ENCODE measurements at regions not wholly inside any gene's neighbourhood (a gene's known extent, or its start where the extent isn't known, plus 50 kb on each side); places are given as distances from the start of the nearest gene placed in this dataset.
"Not testable (repeated sequence)": the region's sequence is repeated elsewhere in the genome, so short reads cannot be mapped to it uniquely, and the experiment has no call there.

GRCh38 chr5:154538492-154538891, 60.5 kb upstream of the HAND1 start:
- no peaks in the 10 kb centered on the region for H3K36me3 ChIP-seq (ENCODE audit: control insufficient read depth in 4 of 4, insufficient read depth in 4 of 4, low read length in 4 of 4)
- no peak for DNase-seq
- no peak for TF ChIP-seq CTCF (IDR thresholded peaks at IDR 0.05; ENCODE audit: control extremely low read depth, extremely low read depth)
- H3K4me1 ChIP-seq (ENCODE audit: control insufficient read depth in 5 of 5, insufficient read depth in 5 of 5, low read length in 5 of 5) = peaks cover 0 to 2% (median 0%) of the 10 kb centered on the region in 5 donors
- no peak for ATAC-seq (ENCODE audit: insufficient read depth, low FRiP score)
- no peak overlapping the region for H3K4me3 ChIP-seq
- H3K9ac ChIP-seq (ENCODE audit: insufficient read depth in 1 of 2, low read length in 2 of 2) = no peak overlapping the region
- H3K27ac ChIP-seq (ENCODE audit: low read depth in 1 of 2, low read length in 1 of 2) = no peak overlapping the region
- no peaks in the 10 kb centered on the region for H3K9me3 ChIP-seq (ENCODE audit: control insufficient read depth in 4 of 4, insufficient read depth in 3 of 4, low read length in 3 of 4)
- 85 to 90% methylated on average over 6 of the region's 6 CpGs for WGBS, 2 donors
- peaks cover 0 to 12% (median 5%) of the 10 kb centered on the region in 3 donors for H3K27me3 ChIP-seq (ENCODE audit: control insufficient read depth in 3 of 3, insufficient read depth in 3 of 3, low read length in 2 of 3)

DNA sequence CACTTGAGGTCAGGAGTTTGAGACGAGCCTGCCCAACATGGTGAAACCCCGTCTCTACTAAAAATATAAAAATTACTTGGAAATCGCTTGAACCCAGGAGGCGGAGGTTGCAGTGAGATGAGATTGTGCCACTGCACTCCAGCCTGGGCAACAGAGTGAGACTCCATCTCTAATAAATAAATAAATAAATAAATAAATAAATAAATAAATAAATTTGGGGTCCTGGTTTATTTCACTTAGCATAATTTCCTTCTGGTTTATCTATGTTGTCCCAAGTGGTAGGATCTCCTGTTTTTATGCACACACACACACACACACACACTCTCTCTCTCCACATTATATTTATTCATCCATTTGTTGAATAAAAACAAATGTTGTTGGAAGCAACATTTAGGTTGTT, 58.4 kb upstream of the HAND1 start:
- H3K9ac ChIP-seq (ENCODE audit: insufficient read depth in 1 of 2, low read length in 2 of 2); H3K27ac ChIP-seq (ENCODE audit: low read depth in 1 of 2, low read length in 1 of 2); H3K9me3 ChIP-seq (ENCODE audit: control insufficient read depth in 4 of 4, insufficient read depth in 3 of 4, low read length in 3 of 4); ATAC-seq (ENCODE audit: insufficient read depth, low FRiP score); H3K36me3 ChIP-seq (ENCODE audit: control insufficient read depth in 4 of 4, insufficient read depth in 4 of 4, low read length in 4 of 4); H3K4me1 ChIP-seq (ENCODE audit: control insufficient read depth in 5 of 5, insufficient read depth in 5 of 5, low read length in 5 of 5); DNase-seq; H3K27me3 ChIP-seq (ENCODE audit: control insufficient read depth in 3 of 3, insufficient read depth in 3 of 3, low read length in 2 of 3); H3K4me3 ChIP-seq: not testable (repeated sequence)
- 91 to 94% methylated on average over 4 of the region's 4 CpGs for WGBS, 2 donors

DNA sequence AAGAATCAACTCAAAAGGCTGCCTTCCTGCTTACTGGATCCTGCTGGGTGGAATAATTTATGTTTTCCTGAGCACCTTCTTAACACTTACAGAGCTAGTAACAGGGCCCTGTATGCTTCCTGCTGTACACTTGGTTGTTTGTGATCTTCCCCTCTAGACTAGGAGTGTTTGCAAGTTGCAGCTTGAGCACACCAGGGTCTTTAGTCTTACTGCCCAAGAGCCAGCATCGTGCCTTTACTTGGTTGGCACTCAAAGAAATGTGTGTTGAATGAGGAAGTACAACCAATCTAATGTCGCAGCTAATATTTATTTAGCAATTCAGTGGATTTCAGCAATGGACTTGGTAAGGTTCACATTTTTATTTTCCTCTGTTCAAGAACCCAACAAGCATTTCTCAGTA, 57.5 kb upstream of the HAND1 start:
- WGBS, 2 donors = 31 to 36% methylated on average over 2 of the region's 2 CpGs
- ATAC-seq (ENCODE audit: insufficient read depth, low FRiP score) (peak; percentile 53), DNase-seq (peak in 1 of 3 donors; percentile 34)
- no peak overlapping the region for H3K9ac ChIP-seq (ENCODE audit: insufficient read depth in 1 of 2, low read length in 2 of 2)
- peaks cover 0 to 2% (median 0%) of the 10 kb centered on the region in 5 donors for H3K4me1 ChIP-seq (ENCODE audit: control insufficient read depth in 5 of 5, insufficient read depth in 5 of 5, low read length in 5 of 5)
- H3K36me3 ChIP-seq (ENCODE audit: control insufficient read depth in 4 of 4, insufficient read depth in 4 of 4, low read length in 4 of 4) = no peaks in the 10 kb centered on the region
- no peak overlapping the region for H3K27ac ChIP-seq (ENCODE audit: low read depth in 1 of 2, low read length in 1 of 2)
- H3K9me3 ChIP-seq (ENCODE audit: control insufficient read depth in 4 of 4, insufficient read depth in 3 of 4, low read length in 3 of 4) = peaks cover 0 to 3% (median 0%) of the 10 kb centered on the region in 4 donors
- TF ChIP-seq CTCF (IDR thresholded peaks at IDR 0.05; ENCODE audit: control extremely low read depth, extremely low read depth) = no peak
- peaks cover 0 to 5% (median 4%) of the 10 kb centered on the region in 3 donors for H3K27me3 ChIP-seq (ENCODE audit: control insufficient read depth in 3 of 3, insufficient read depth in 3 of 3, low read length in 2 of 3)
- H3K4me3 ChIP-seq = no peak overlapping the region

DNA sequence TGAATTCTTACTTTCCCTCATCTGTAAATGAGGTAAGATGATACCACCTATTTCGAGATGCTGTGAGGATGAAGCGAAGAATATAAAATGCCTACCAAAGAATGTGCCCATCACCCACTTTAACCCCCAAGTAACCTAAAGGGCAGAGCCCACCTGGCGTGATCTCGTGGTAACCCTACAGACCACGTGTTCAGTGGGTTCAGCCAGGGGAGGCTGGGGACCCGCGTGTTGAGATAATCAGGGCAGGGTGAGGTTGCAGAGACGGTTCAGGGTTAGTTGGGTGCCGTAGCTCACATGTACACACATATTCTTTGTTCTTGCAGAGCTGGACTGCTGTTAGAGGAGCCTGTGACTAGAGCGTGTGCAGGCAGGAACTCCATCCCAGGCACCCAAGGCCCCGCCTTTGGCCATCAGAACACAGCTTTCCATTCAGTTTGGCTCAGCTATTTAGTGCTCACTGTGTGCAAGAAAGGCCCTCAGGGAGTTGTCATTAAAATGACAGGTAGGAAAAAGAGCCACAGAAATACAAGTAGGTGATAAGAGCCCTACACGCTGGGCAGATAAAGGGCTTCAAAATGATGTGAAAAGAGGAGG, 56.5 kb upstream of the HAND1 start:
- DNase-seq = no peak
- peaks cover 0 to 3% (median 0%) of the 10 kb centered on the region in 4 donors for H3K9me3 ChIP-seq (ENCODE audit: control insufficient read depth in 4 of 4, insufficient read depth in 3 of 4, low read length in 3 of 4)
- H3K9ac ChIP-seq (ENCODE audit: insufficient read depth in 1 of 2, low read length in 2 of 2) = no peak overlapping the region
- no peak for TF ChIP-seq CTCF (IDR thresholded peaks at IDR 0.05; ENCODE audit: control extremely low read depth, extremely low read depth)
- no peaks in the 10 kb centered on the region for H3K36me3 ChIP-seq (ENCODE audit: control insufficient read depth in 4 of 4, insufficient read depth in 4 of 4, low read length in 4 of 4)
- H3K27ac ChIP-seq (ENCODE audit: low read depth in 1 of 2, low read length in 1 of 2) = no peak overlapping the region
- no peak for ATAC-seq (ENCODE audit: insufficient read depth, low FRiP score)
- H3K4me3 ChIP-seq = no peak overlapping the region
- peaks cover 0 to 2% (median 0%) of the 10 kb centered on the region in 5 donors for H3K4me1 ChIP-seq (ENCODE audit: control insufficient read depth in 5 of 5, insufficient read depth in 5 of 5, low read length in 5 of 5)
- peaks cover 0 to 5% (median 4%) of the 10 kb centered on the region in 3 donors for H3K27me3 ChIP-seq (ENCODE audit: control insufficient read depth in 3 of 3, insufficient read depth in 3 of 3, low read length in 2 of 3)
- WGBS, 2 donors = 73 to 80% methylated on average over 12 of the region's 12 CpGs
